Uterus (tissue), 2 donors: ENCODE measurements at regions not wholly inside any gene's neighbourhood (a gene's known extent, or its start where the extent isn't known, plus 50 kb on each side); places are given as distances from the start of the nearest gene placed in this dataset.

ENCODE experiments used
- POLR2A ChIP-seq, 2 donors: fragments of 450-650 bp; IDR thresholded peaks; one replicate each; pipeline ENCODE4 v1.6.1; 2016; ENCODE audit warnings: antibody characterized with exemption in 2 of 2, mild to moderate bottlenecking in 1 of 2, moderate library complexity in 1 of 2
- TF ChIP-seq, protein P1 (sequence below), 4 experiments: fragments of 200-600 bp in 2 of 4; fragments of 450-650 bp in 2 of 4; sonication (generic) in 2 of 4; IDR thresholded peaks; one replicate each; pipeline ENCODE4 v1.5.1; 2016 to 2019; ENCODE audit warnings: antibody characterized with exemption in 4 of 4, mild to moderate bottlenecking in 2 of 4, moderate library complexity in 1 of 4

DNA sequence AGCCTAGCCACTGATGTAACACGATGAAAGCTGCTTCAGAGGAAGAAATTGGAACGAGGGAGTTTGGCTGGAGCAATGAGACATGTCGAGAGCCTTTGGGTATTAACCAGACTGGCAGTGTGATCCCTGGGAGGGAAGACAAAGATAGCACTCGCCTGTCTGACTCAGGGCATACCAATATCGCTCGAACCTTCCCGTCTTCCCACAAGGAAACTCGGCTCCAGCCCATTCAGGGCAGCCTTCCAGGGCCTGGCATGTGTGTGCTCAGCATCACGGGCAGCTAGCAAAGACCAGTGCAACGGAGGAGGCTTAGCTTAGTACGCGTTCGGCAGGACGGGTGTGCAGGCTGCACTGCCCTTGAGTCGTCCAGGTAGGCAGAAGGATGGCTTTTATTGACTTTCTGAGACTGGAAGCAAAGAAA, 356.9 kb upstream of the WWC1 start:
- TF ChIP-seq, protein P1, sequence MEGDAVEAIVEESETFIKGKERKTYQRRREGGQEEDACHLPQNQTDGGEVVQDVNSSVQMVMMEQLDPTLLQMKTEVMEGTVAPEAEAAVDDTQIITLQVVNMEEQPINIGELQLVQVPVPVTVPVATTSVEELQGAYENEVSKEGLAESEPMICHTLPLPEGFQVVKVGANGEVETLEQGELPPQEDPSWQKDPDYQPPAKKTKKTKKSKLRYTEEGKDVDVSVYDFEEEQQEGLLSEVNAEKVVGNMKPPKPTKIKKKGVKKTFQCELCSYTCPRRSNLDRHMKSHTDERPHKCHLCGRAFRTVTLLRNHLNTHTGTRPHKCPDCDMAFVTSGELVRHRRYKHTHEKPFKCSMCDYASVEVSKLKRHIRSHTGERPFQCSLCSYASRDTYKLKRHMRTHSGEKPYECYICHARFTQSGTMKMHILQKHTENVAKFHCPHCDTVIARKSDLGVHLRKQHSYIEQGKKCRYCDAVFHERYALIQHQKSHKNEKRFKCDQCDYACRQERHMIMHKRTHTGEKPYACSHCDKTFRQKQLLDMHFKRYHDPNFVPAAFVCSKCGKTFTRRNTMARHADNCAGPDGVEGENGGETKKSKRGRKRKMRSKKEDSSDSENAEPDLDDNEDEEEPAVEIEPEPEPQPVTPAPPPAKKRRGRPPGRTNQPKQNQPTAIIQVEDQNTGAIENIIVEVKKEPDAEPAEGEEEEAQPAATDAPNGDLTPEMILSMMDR (IDR thresholded peaks at IDR 0.05) = no peak
- no peak for TF ChIP-seq POLR2A (IDR thresholded peaks at IDR 0.05)
